Femur (tissue), 1 donor: ENCODE measurements at regions not wholly inside any gene's neighbourhood (a gene's known extent, or its start where the extent isn't known, plus 50 kb on each side); places are given as distances from the start of the nearest gene placed in this dataset.
"Not testable (repeated sequence)": the region's sequence is repeated elsewhere in the genome, so short reads cannot be mapped to it uniquely, and the experiment has no call there.

Experiments
- DNase-seq: peaks from one replicate; pipeline ENCODE4 v3.0.0-alpha.2; 2017

- DNase-seq: no peak
These were observed 407.1 kb upstream of the MGMT start for GRCh38 chr10:129059977-129060376.

GRCh38 chr10:129063212-129063611, 403.8 kb upstream of the MGMT start:
- no peak for DNase-seq

GRCh38 chr10:129063877-129064276, 403.2 kb upstream of the MGMT start:
- DNase-seq: no peak

- DNase-seq: not testable (repeated sequence)
These were observed 400.5 kb upstream of the MGMT start for GRCh38 chr10:129066529-129066928.

GRCh38 chr10:129071411-129071810, 395.6 kb upstream of the MGMT start:
- not testable (repeated sequence) for DNase-seq

GRCh38 chr10:129074939-129075338, 392.1 kb upstream of the MGMT start:
- DNase-seq: no peak

GRCh38 chr10:129075508-129075907, 391.5 kb upstream of the MGMT start:
- no peak for DNase-seq

- DNase-seq: no peak
These were observed 391.1 kb upstream of the MGMT start for GRCh38 chr10:129075927-129076326.

- peak; percentile 54 for DNase-seq
These were observed 388.7 kb upstream of the MGMT start for GRCh38 chr10:129078346-129078745.

- DNase-seq: no peak
These were observed 388.3 kb upstream of the MGMT start for GRCh38 chr10:129078746-129079145.

- DNase-seq: peak; percentile 60
These were observed 387.3 kb upstream of the MGMT start for GRCh38 chr10:129079705-129080104.

GRCh38 chr10:129085811-129086210, 381.2 kb upstream of the MGMT start:
- DNase-seq: no peak

- DNase-seq: no peak
These were observed 377.7 kb upstream of the MGMT start for GRCh38 chr10:129089341-129089740.

- DNase-seq: no peak
These were observed 376.9 kb upstream of the MGMT start for GRCh38 chr10:129090165-129090564.

GRCh38 chr10:129090618-129091366, 376.2 kb upstream of the MGMT start:
- no peak for DNase-seq

GRCh38 chr10:129093641-129094040, 373.4 kb upstream of the MGMT start:
- DNase-seq: no peak

- no peak for DNase-seq
These were observed 372.8 kb upstream of the MGMT start for GRCh38 chr10:129094233-129094632.

- no peak for DNase-seq
These were observed 372.2 kb upstream of the MGMT start for GRCh38 chr10:129094861-129095260.

- no peak for DNase-seq
These were observed 371.4 kb upstream of the MGMT start for GRCh38 chr10:129095680-129096064.

- peak; percentile 54 for DNase-seq
These were observed 370.7 kb upstream of the MGMT start for GRCh38 chr10:129096065-129096984.

- no peak for DNase-seq
These were observed 369.2 kb upstream of the MGMT start for GRCh38 chr10:129097776-129098330.

- no peak for DNase-seq
These were observed 368.5 kb upstream of the MGMT start for GRCh38 chr10:129098517-129098916.

- DNase-seq: no peak
These were observed 367.6 kb upstream of the MGMT start for GRCh38 chr10:129099486-129099885.

- DNase-seq: peak; percentile 1
These were observed 367.0 kb upstream of the MGMT start for GRCh38 chr10:129099992-129100391.
